IPS-18a (cell line): ENCODE measurements at regions not wholly inside any gene's neighbourhood (a gene's known extent, or its start where the extent isn't known, plus 50 kb on each side); places are given as distances from the start of the nearest gene placed in this dataset.
"Not testable (repeated sequence)": the region's sequence is repeated elsewhere in the genome, so short reads cannot be mapped to it uniquely, and the experiment has no call there.

ENCODE experiments used
- H3K27ac ChIP-seq: one replicate; pipeline ENCODE4 v1.5.1; 2013; ENCODE audit warnings: low read length
- H3K27me3 ChIP-seq: one replicate; pipeline ENCODE4 v1.6.1; 2013; ENCODE audit warnings: mild to moderate bottlenecking, low read length; ENCODE audit not compliant: control insufficient read depth, insufficient read depth
- H3K36me3 ChIP-seq: one replicate; pipeline ENCODE4 v1.6.1; 2013; ENCODE audit warnings: low read depth, low read length; ENCODE audit not compliant: control insufficient read depth
- H3K4me1 ChIP-seq: one replicate; pipeline ENCODE4 v1.6.1; 2013; ENCODE audit warnings: low read depth, low read length; ENCODE audit not compliant: control insufficient read depth
- H3K4me3 ChIP-seq: one replicate; pipeline ENCODE4 v1.5.1; 2013; ENCODE audit warnings: low read length
- H3K9ac ChIP-seq: one replicate; pipeline ENCODE4 v1.6.1; 2013; ENCODE audit warnings: mild to moderate bottlenecking, low read length, moderate library complexity
- H3K9me3 ChIP-seq: one replicate; pipeline ENCODE4 v1.6.1; 2013; ENCODE audit warnings: low read depth, low read length; ENCODE audit not compliant: control insufficient read depth

GRCh38 chr7:85335113-85335512 is 148.3 kb upstream of the SEMA3D start:
- not testable (repeated sequence) for H3K9ac ChIP-seq, H3K27ac ChIP-seq, H3K9me3 ChIP-seq, H3K27me3 ChIP-seq, H3K4me1 ChIP-seq, H3K36me3 ChIP-seq, H3K4me3 ChIP-seq

GRCh38 chr7:85328456-85328998 is 141.7 kb upstream of the SEMA3D start:
- Histone ChIP-seq H3K4me1 (no peaks in the 10 kb centered on the region), H3K27ac (no peak overlapping the region), H3K9ac (no peak overlapping the region), H3K4me3 (no peak overlapping the region), H3K36me3 (no peaks in the 10 kb centered on the region), H3K27me3 (no peaks in the 10 kb centered on the region), H3K9me3 (no peaks in the 10 kb centered on the region)

- no peak overlapping the region for H3K27ac ChIP-seq
- no peak overlapping the region for H3K9ac ChIP-seq
- no peaks in the 10 kb centered on the region for H3K4me1 ChIP-seq
- no peak overlapping the region for H3K4me3 ChIP-seq
- no peaks in the 10 kb centered on the region for H3K9me3 ChIP-seq
- H3K27me3 ChIP-seq, result no peaks in the 10 kb centered on the region
- H3K36me3 ChIP-seq, result no peaks in the 10 kb centered on the region
Observed at GRCh38 chr7:85324145-85324799, 137.4 kb upstream of the SEMA3D start.

GRCh38 chr7:85322252-85322651 is 135.4 kb upstream of the SEMA3D start:
- Histone ChIP-seq H3K27ac (no peak overlapping the region), H3K27me3 (no peaks in the 10 kb centered on the region), H3K4me3 (no peak overlapping the region), H3K9ac (no peak overlapping the region), H3K36me3 (no peaks in the 10 kb centered on the region), H3K4me1 (no peaks in the 10 kb centered on the region), H3K9me3 (no peaks in the 10 kb centered on the region)

GRCh38 chr7:85320699-85321476 is 134.0 kb upstream of the SEMA3D start:
- no peaks in the 10 kb centered on the region for H3K36me3 ChIP-seq
- H3K4me1 ChIP-seq, result no peaks in the 10 kb centered on the region
- no peaks in the 10 kb centered on the region for H3K9me3 ChIP-seq
- H3K4me3 ChIP-seq, result no peak overlapping the region
- no peak overlapping the region for H3K9ac ChIP-seq
- H3K27me3 ChIP-seq, result no peaks in the 10 kb centered on the region
- H3K27ac ChIP-seq, result no peak overlapping the region

- Histone ChIP-seq H3K9ac (no peak overlapping the region), H3K4me3 (no peak overlapping the region), H3K36me3 (no peaks in the 10 kb centered on the region), H3K27ac (no peak overlapping the region), H3K4me1 (no peaks in the 10 kb centered on the region), H3K9me3 (no peaks in the 10 kb centered on the region), H3K27me3 (no peaks in the 10 kb centered on the region)
Observed at GRCh38 chr7:85316489-85316888, 129.6 kb upstream of the SEMA3D start.

GRCh38 chr7:85310301-85310700 is 123.4 kb upstream of the SEMA3D start:
- Histone ChIP-seq H3K4me3 (no peak overlapping the region), H3K27me3 (no peaks in the 10 kb centered on the region)

GRCh38 chr7:85306115-85306514 is 119.3 kb upstream of the SEMA3D start:
- Histone ChIP-seq H3K4me3 (no peak overlapping the region), H3K9me3 (no peaks in the 10 kb centered on the region), H3K9ac (no peak overlapping the region), H3K27me3 (no peaks in the 10 kb centered on the region), H3K4me1 (no peaks in the 10 kb centered on the region), H3K27ac (no peak overlapping the region), H3K36me3 (no peaks in the 10 kb centered on the region)

More at GRCh38 chr7:85310301-85310700, 123.4 kb upstream of the SEMA3D start:
- no peak overlapping the region for H3K9ac ChIP-seq
- H3K4me1 ChIP-seq, result no peaks in the 10 kb centered on the region
- H3K27ac ChIP-seq, result no peak overlapping the region
- H3K36me3 ChIP-seq, result no peaks in the 10 kb centered on the region
- H3K9me3 ChIP-seq, result no peaks in the 10 kb centered on the region

GRCh38 chr7:85294176-85294575 is 107.3 kb upstream of the SEMA3D start:
- H3K27me3 ChIP-seq, result no peaks in the 10 kb centered on the region
- H3K36me3 ChIP-seq, result no peaks in the 10 kb centered on the region
- no peak overlapping the region for H3K9ac ChIP-seq
- no peak overlapping the region for H3K4me3 ChIP-seq
- no peak overlapping the region for H3K27ac ChIP-seq
- peaks cover 13% of the 10 kb centered on the region for H3K4me1 ChIP-seq
- H3K9me3 ChIP-seq, result no peaks in the 10 kb centered on the region

- peaks cover 19% of the 10 kb centered on the region for H3K4me1 ChIP-seq
- H3K9ac ChIP-seq, result no peak overlapping the region
- H3K27me3 ChIP-seq, result no peaks in the 10 kb centered on the region
- H3K27ac ChIP-seq, result no peak overlapping the region
- H3K9me3 ChIP-seq, result no peaks in the 10 kb centered on the region
- H3K4me3 ChIP-seq, result no peak overlapping the region
- no peaks in the 10 kb centered on the region for H3K36me3 ChIP-seq
Observed at GRCh38 chr7:85292908-85293576, 106.2 kb upstream of the SEMA3D start.

GRCh38 chr7:85290269-85290668 is 103.4 kb upstream of the SEMA3D start:
- Histone ChIP-seq H3K9me3 (no peaks in the 10 kb centered on the region), H3K4me1 (peaks cover 22% of the 10 kb centered on the region), H3K36me3 (no peaks in the 10 kb centered on the region), H3K27me3 (no peaks in the 10 kb centered on the region), H3K27ac (no peak overlapping the region), H3K4me3 (no peak overlapping the region), H3K9ac (no peak overlapping the region)
